Endothelial cell (in vitro differentiated cells): ENCODE measurements at regions not wholly inside any gene's neighbourhood (a gene's known extent, or its start where the extent isn't known, plus 50 kb on each side); places are given as distances from the start of the nearest gene placed in this dataset.

Source experiments
- DNase-seq: peaks from one replicate; pipeline ENCODE4 v3.0.0; 2021; ENCODE audit warnings: low spot score
- H3K27ac Mint-ChIP-seq: one replicate; pipeline ENCODE4 v1.8.0; 2021; ENCODE audit warnings: mixed read lengths, inconsistent platforms; ENCODE audit not compliant: unreplicated experiment
- H3K27me3 Mint-ChIP-seq: one replicate; pipeline ENCODE4 v1.8.0; 2021; ENCODE audit warnings: mild to moderate bottlenecking, moderate library complexity, mixed read lengths, inconsistent platforms; ENCODE audit not compliant: unreplicated experiment
- H3K36me3 Mint-ChIP-seq: one replicate; pipeline ENCODE4 v1.8.0; 2021; ENCODE audit warnings: mild to moderate bottlenecking, low read depth, mixed read lengths, inconsistent platforms; ENCODE audit not compliant: unreplicated experiment
- H3K4me1 Mint-ChIP-seq: one replicate; pipeline ENCODE4 v1.8.0; 2021; ENCODE audit warnings: mild to moderate bottlenecking, mixed read lengths, inconsistent platforms; ENCODE audit not compliant: unreplicated experiment
- H3K4me3 Mint-ChIP-seq: one replicate; pipeline ENCODE4 v1.8.0; 2021; ENCODE audit warnings: mild to moderate bottlenecking, mixed read lengths, inconsistent platforms; ENCODE audit not compliant: unreplicated experiment
- H3K9me3 Mint-ChIP-seq: one replicate; pipeline ENCODE4 v1.8.0; 2021; ENCODE audit warnings: mixed read lengths, inconsistent platforms; ENCODE audit not compliant: unreplicated experiment
- CTCF ChIP-seq: fragments of 200-600 bp; sonication (generic); IDR thresholded peaks from one replicate; pipeline ENCODE4 v1.5.0; 2021; ENCODE audit warnings: antibody characterized with exemption; ENCODE audit not compliant: unreplicated experiment

- Mint-ChIP-seq H3K4me1 (peaks cover 18% of the 10 kb centered on the region), H3K9me3 (no peaks in the 10 kb centered on the region), H3K27ac (no peak overlapping the region), H3K36me3 (no peaks in the 10 kb centered on the region), H3K4me3 (peak overlapping the region; percentile 90), H3K27me3 (peaks cover 7% of the 10 kb centered on the region)
- TF ChIP-seq CTCF, result no peak
- DNase-seq, result peak; percentile 5
These were observed 95.3 kb downstream of the SEC61G start for GRCh38 chr7:54663603-54664234.

- no peak for TF ChIP-seq CTCF
- H3K4me1 Mint-ChIP-seq, result peaks cover 18% of the 10 kb centered on the region
- peak overlapping the region; percentile 90 for H3K4me3 Mint-ChIP-seq
- no peak overlapping the region for H3K27ac Mint-ChIP-seq
- peaks cover 7% of the 10 kb centered on the region for H3K27me3 Mint-ChIP-seq
- DNase-seq, result no peak
- H3K9me3 Mint-ChIP-seq, result no peaks in the 10 kb centered on the region
- no peaks in the 10 kb centered on the region for H3K36me3 Mint-ChIP-seq
These were observed 95.8 kb downstream of the SEC61G start for GRCh38 chr7:54663186-54663585.

GRCh38 chr7:54662701-54663100, 96.3 kb downstream of the SEC61G start:
- no peaks in the 10 kb centered on the region for H3K36me3 Mint-ChIP-seq
- no peak overlapping the region for H3K27ac Mint-ChIP-seq
- H3K4me3 Mint-ChIP-seq, result no peak overlapping the region
- no peak for TF ChIP-seq CTCF
- H3K9me3 Mint-ChIP-seq, result no peaks in the 10 kb centered on the region
- peaks cover 7% of the 10 kb centered on the region for H3K27me3 Mint-ChIP-seq
- no peak for DNase-seq
- peaks cover 18% of the 10 kb centered on the region for H3K4me1 Mint-ChIP-seq

GRCh38 chr7:54653905-54654304, 105.1 kb downstream of the SEC61G start:
- Mint-ChIP-seq H3K27ac (no peak overlapping the region), H3K4me1 (no peaks in the 10 kb centered on the region)
- TF ChIP-seq CTCF, result no peak

GRCh38 chr7:54643064-54643463, 100.9 kb downstream of the VSTM2A start:
- Mint-ChIP-seq H3K9me3 (no peaks in the 10 kb centered on the region), H3K36me3 (no peaks in the 10 kb centered on the region), H3K27me3 (no peaks in the 10 kb centered on the region), H3K4me3 (no peak overlapping the region), H3K4me1 (no peaks in the 10 kb centered on the region), H3K27ac (no peak overlapping the region)
- DNase-seq, result no peak
- no peak for TF ChIP-seq CTCF

More at GRCh38 chr7:54653905-54654304, 105.1 kb downstream of the SEC61G start:
- Mint-ChIP-seq H3K36me3 (no peaks in the 10 kb centered on the region), H3K9me3 (no peaks in the 10 kb centered on the region), H3K27me3 (no peaks in the 10 kb centered on the region), H3K4me3 (no peak overlapping the region)
- no peak for DNase-seq
